CD4-positive, alpha-beta T cell treated with Interferon gamma for 1 hour (primary cell): ENCODE measurements at regions not wholly inside any gene's neighbourhood (a gene's known extent, or its start where the extent isn't known, plus 50 kb on each side); places are given as distances from the start of the nearest gene placed in this dataset.
"Not testable (repeated sequence)": the region's sequence is repeated elsewhere in the genome, so short reads cannot be mapped to it uniquely, and the experiment has no call there.

ENCODE experiments used
- DNase-seq: peaks from one replicate; pipeline ENCODE4 v3.0.0-alpha.2; 2020

DNA sequence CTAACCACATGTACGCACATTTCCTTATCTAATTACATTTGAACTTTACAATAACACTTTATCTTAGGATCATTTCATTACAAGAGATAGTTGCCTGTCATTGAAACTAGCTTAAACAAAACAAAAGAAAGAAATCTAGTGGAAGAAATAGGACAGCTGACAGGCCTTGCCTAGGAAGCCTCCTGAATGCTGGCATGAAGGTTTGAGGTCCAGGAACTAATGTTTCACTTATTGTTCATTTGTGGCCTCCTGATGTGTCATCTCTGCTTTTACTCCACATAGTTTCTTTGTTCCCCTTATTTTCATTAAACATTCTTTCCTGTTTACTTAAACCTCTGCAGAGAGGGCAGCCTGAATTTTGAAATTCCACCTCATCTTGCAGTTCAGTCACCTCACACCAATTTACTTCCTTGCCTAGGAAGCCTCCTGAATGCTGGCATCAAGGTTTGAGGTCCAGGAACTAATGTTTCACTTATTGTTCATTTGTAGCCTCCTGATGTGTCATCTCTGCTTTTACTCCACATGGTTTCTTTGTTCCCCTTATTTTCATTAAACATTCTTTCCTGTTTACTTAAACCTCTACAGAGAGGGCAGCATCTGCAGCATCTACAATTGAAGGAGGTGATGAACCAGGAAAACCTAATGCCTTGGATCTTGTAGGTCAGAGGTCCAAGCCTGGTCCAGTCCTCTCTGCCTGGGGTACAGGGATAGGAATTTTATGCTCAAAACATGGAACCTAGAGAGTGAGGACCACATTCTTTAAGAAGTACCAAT lies 319.2 kb downstream of the SPATA31A1 start:
- not testable (repeated sequence) for DNase-seq

- not testable (repeated sequence) for DNase-seq
Observed at GRCh38 chr9:39675211-39675553, 319.7 kb downstream of the SPATA31A1 start.

DNA sequence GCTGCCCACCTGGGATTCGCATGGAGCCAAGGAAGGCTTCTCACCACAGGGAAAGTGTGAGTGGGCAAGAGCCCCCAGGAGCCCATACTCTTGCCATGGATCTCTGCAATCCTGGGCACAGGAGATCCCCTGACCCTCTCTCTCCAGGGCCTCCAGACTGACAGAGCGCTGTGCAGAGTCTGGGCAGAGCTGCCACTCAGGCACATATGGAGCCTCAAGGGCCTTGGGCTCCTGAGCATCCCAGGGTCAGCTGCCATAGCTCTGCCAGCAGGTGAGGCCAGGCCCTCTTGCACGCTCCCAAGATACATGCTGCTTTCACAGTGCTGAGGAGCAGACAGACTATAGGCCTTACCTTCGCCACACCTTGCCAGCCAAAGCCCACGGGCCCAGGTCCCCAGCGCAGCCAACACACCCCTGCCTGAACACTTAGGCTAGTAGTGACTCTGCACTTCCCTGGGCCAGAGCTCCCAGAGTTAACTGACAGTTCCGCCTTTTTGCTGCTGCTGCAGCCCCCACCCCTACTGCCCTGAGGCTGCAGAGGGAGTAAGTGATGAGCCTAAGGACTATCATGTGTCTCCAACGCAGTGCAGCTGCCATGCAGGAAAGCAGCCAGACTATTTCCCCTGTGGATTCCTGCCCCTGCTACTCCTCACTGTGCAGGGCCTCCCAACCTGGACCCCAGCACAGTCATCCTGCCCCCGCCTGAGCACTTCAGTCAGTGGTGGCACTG lies 323.2 kb downstream of the SPATA31A1 start:
- not testable (repeated sequence) for DNase-seq

- not testable (repeated sequence) for DNase-seq
Observed at GRCh38 chr9:39680694-39681401, 325.4 kb downstream of the SPATA31A1 start.

GRCh38 chr9:39728862-39729261 lies 373.4 kb downstream of the SPATA31A1 start:
- DNase-seq: not testable (repeated sequence)

DNA sequence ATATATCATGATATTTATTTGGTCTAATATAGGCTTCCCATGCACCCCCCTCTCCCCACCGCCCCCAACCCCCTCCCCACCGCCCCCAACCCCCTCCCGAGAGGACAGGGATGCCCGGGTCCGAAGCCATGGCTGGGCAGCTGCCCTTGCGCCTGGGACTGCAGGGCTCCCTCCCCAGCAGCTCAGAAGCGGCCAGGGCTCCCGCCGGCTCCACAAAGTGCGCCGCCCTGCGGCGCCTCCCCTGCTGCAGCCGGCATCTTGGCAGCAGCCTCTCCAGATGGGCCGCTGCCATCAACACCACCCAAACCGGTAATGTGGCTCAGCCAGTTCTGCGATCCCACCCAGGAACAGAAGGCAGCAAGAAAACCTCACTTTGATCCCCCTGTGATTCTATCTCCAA lies 389.4 kb downstream of the SPATA31A1 start:
- DNase-seq: not testable (repeated sequence)

DNA sequence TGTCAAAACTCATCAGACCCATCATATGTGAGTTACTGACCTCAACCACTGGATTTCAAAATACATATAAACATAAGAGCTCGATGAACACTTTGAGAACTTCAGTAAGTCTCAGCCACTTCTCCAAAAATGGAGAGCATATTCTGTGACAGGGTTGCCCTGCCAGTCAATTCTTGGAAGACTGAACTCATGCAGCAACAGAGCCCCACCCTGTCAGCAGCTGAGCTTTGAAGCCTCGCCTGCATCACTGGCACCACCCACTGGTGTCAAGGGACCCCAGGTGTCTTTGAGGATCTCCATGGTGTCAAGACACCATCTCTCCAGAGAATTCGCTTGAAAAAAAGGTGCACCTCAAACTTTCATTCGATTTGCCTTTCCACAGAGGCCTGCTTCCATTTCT lies 420.1 kb downstream of the SPATA31A1 start:
- not testable (repeated sequence) for DNase-seq

GRCh38 chr9:39791356-39791755 lies 435.9 kb downstream of the SPATA31A1 start:
- DNase-seq: peak; percentile 1

DNA sequence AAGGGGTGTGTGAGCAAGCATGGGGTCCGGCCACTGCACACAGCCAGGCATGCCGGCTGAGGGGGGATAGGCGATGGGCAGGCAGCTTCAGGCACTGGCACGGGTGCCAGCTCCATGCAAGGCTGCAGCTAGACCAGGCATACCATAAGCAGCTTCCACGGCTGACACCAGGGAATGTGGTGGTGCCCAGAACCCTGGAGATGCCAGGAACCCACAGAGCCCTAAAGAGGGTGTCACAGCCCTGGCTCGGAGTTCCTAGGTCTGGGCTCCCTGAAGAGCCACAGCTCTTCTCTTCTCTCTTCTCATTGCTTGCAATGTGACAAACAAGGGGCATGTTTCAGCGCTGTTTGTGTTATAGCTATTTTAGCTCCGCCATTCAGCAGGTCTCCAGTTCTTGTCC lies 442.5 kb downstream of the SPATA31A1 start:
- DNase-seq: not testable (repeated sequence)

DNA sequence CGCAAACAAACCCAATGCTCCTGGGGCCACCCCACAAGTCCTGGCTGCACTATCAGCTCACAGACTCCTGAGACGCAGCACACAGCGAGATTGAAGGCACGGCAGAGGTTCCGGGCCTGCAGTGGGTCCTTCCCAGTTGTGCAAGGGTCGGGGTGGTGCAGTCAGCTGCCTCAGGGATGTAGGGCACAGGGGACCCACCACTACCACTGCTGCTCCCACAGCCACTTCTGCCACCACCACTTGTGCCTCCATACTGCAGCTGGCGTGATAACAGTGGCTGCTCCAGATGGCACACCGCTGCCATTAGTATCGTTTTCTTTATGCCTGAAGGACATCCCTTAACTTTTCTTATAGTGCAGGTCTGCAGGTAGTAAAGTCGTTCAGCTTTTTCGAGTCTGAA lies 443.8 kb downstream of the SPATA31A1 start:
- not testable (repeated sequence) for DNase-seq

DNA sequence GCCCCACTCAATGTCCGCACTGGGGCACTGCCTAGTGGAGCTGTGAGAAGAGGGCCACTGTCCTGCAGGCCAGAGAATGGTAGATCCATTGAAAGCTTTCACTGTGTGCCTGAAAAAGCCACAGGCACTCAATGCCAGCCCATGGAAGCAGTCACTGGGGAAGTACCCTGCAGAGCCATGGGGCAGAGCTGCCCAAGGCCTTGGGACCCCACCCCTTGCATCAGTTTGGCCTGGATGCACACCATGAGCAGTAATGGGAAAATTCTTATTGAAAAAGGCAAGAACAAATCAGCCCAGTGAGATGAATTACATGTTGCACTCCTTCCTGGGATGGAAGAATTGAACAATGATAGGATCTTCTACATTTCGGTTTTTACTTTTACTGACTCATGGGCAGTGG lies 447.1 kb downstream of the SPATA31A1 start:
- not testable (repeated sequence) for DNase-seq

DNA sequence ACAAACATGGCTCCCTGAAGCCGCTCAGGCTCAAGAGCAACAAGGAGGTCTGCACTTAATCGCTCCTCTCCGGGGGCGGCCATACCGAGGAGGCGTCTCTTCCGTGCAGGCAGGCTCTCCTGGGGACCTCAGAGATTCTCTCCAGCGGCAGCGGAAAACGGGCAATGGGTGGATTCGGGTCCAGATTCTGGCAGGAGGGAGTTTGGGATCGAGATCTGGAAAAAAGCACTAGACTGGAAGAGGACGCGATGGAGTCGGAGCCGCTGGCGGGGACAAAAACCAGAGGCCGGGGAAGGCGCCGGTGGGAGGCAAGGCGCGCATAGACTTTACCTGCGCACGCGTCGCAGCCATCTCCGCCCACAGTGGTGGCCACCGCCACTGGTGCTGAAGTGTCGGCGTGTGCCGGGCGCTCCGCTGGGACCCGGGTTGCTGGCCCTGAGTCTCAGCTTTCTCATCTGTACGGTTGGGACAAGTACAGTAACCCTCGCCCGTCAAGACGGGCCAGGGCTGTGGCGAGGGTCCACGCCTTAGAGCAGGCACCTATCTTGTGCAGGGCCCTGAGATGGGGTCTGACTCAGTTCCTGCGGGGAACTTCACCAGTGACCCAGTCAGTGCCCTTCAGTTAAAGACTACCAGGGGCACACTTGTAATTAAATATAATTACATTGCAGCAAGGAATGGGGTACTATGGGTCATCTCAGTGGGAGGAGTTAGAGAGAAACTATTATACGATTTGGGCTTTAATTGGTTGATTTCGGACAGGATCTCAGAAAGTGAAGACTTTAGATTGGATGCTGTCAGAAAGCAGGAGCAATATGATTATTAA lies 454.1 kb downstream of the SPATA31A1 start:
- DNase-seq: peak; percentile 26

- not testable (repeated sequence) for DNase-seq
Observed at GRCh38 chr9:39810401-39810800, 454.9 kb downstream of the SPATA31A1 start.

DNA sequence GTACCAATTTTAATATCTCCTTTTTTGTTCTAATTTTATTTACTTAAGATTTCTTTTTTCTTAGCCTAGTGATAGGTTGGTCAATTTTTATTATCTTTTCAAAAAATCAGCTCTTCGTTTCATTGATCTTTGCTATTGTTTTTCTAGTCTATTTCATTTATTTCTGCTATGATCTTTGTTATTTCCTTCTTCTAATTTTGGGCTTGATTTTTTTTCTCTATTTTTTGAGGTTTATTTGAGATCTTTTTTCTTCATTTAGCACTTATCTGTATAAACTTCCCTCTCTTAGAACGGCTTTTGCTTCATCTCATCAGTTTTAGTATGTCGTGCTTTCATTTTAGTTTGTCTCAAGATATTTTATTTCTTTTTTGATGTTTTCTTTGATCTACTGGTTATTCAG lies 456.1 kb downstream of the SPATA31A1 start:
- not testable (repeated sequence) for DNase-seq

GRCh38 chr9:39828457-39828856 lies 473.0 kb downstream of the SPATA31A1 start:
- DNase-seq: not testable (repeated sequence)
